Astrocyte of the spinal cord (primary cell): ENCODE measurements at regions not wholly inside any gene's neighbourhood (a gene's known extent, or its start where the extent isn't known, plus 50 kb on each side); places are given as distances from the start of the nearest gene placed in this dataset.
"Not testable (repeated sequence)": the region's sequence is repeated elsewhere in the genome, so short reads cannot be mapped to it uniquely, and the experiment has no call there.

Experiments used
- DNase-seq: peaks from one replicate; pipeline ENCODE4 v3.0.0; 2011; ENCODE audit warnings: low read depth, low spot score
- H3K4me3 ChIP-seq: 2 replicates; pipeline ENCODE4 v1.5.1; 2011; ENCODE audit warnings: low read depth, mild to moderate bottlenecking, low read length, moderate library complexity
- in situ Hi-C: cut with HindIII; loops from 2 replicates; pipeline ENCODE4 v1.10.0; 2017; ENCODE audit warnings: low sequenced_read_pairs
- TF ChIP-seq, protein P1 (sequence below): IDR thresholded peaks from 2 replicates; pipeline ENCODE4 v1.5.1; 2012; ENCODE audit warnings: low read depth, mild to moderate bottlenecking, low read length, inconsistent platforms

DNA sequence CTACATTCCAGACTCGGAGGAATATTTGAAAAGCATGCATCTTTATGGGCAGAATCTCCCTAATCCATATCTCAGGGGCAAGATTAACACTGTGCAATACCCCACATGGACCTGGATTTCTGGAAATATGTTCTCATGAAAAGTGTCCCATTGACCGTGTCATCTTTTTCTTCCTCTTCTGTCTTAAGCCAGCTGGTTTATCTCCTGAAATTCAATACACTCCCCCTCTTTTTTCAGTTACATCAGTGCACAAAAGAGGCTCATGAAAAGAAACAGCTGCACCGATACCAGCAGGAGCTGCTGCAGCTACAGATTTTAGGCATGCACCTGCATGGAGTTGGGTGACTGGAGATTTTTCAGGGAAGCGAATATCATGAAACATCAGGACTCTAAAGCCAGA, 117.2 kb downstream of the SLC4A3 start:
- TF ChIP-seq, protein P1, sequence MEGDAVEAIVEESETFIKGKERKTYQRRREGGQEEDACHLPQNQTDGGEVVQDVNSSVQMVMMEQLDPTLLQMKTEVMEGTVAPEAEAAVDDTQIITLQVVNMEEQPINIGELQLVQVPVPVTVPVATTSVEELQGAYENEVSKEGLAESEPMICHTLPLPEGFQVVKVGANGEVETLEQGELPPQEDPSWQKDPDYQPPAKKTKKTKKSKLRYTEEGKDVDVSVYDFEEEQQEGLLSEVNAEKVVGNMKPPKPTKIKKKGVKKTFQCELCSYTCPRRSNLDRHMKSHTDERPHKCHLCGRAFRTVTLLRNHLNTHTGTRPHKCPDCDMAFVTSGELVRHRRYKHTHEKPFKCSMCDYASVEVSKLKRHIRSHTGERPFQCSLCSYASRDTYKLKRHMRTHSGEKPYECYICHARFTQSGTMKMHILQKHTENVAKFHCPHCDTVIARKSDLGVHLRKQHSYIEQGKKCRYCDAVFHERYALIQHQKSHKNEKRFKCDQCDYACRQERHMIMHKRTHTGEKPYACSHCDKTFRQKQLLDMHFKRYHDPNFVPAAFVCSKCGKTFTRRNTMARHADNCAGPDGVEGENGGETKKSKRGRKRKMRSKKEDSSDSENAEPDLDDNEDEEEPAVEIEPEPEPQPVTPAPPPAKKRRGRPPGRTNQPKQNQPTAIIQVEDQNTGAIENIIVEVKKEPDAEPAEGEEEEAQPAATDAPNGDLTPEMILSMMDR: no peak
- in situ Hi-C loops: no loop called here
- DNase-seq: no peak
- H3K4me3 ChIP-seq: no peak overlapping the region

DNA sequence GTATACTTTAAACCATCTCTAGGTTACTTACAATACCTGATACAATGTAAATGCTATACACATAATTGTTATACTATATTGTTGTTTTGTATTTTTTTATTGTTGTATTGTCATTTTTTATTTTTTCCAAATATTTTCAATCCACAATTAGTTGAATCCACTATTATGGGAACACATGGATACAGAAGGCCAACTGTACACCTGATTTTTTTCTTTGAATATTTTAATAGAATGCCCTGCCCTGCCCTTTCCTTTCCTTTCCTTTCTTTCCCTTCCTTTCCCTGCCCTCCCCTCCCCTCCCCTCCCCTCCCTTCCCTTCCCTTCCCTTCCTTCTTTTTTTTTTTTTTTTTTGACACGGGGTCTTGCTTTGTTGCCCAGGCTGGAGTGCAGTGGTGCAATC, 120.2 kb downstream of the SLC4A3 start:
- in situ Hi-C loops: no loop called here
- TF ChIP-seq, protein P1: no peak
- H3K4me3 ChIP-seq: no peak overlapping the region
- no peak for DNase-seq

DNA sequence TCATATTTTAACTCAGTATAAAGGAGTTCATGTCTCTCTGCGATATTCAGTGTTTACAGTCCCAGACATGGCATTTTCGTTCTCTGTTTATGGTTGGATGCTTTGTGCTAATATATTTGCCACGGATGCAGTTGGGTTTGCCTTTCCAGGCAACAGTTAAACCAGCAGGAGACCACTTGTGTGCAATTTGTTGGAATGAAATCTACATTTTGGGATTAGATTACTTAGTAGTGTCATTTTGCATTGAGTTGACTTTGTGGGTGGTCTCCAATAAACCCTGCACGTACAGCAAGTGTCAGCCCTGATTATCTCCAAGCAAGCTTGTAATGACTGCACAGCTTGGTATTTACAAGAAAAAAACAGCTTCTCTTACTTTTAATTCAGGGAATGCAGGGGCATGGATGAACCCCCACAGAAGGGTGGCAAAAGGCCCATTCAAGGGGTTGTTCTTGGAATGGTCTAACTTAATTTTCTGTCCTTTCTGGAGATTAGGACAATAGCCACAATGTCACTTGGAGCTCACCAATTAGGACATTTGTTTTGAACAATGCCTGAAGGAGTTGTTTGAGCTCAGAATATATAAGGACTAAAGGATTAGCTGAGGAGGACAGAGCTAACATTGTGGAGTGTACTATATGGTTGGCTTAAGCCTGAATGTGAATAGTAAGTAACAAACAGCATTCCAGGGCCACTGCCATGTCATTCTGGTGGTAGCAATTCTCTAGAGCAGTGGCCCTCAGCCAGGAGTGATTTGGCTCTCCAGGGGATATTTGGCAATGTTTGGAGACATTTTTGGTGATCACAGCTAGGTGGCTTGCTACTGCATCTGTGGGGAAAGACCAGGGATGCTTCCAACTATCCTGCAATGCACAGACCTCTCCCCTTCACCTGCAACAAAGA, 121.5 kb downstream of the SLC4A3 start:
- no peak overlapping the region for H3K4me3 ChIP-seq
- TF ChIP-seq, protein P1: no peak
- in situ Hi-C loops: no loop called here
- no peak for DNase-seq

DNA sequence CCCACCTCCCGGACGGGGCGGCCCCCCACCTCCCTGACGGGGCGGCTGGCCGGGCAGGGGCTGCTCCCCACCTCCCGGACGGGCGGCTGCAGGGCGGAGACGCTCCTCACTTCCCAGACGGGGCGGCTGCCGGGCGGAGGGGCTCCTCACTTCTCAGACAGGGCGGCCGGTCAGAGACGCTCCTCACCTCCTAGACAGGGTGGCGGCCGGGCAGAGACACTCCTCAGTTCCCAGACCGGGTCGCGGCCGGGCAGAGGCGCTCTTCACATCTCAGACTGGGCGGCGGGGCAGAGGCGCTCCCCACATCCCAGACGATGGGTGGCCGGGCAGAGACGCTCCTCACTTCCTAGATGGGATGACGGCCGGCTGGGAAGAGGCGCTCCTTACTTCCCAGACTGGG, 123.7 kb downstream of the SLC4A3 start:
- DNase-seq, H3K4me3 ChIP-seq, in situ Hi-C loops: not testable (repeated sequence)

DNA sequence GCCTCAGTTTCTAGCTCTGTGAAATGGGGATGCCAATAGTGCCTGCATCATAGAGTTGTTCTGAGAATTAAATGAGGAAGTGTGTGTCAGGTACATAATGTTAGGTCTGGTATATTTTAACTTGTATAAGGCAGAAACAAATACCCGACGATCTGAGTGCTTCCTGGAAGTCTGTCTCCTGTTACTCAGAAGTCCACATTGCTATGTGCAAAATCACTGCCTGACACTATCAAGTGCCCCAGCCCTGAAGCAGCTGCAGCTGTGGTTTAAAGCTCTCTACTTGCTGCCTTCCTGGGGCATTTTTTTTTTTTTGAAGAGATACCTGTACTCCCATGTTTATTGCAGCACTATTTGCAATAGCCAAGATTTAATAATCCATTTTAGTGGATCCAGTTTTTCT, 125.3 kb downstream of the SLC4A3 start:
- no peak for DNase-seq
- H3K4me3 ChIP-seq: no peak overlapping the region
- in situ Hi-C loops: no loop called here
- TF ChIP-seq, protein P1: no peak

DNA sequence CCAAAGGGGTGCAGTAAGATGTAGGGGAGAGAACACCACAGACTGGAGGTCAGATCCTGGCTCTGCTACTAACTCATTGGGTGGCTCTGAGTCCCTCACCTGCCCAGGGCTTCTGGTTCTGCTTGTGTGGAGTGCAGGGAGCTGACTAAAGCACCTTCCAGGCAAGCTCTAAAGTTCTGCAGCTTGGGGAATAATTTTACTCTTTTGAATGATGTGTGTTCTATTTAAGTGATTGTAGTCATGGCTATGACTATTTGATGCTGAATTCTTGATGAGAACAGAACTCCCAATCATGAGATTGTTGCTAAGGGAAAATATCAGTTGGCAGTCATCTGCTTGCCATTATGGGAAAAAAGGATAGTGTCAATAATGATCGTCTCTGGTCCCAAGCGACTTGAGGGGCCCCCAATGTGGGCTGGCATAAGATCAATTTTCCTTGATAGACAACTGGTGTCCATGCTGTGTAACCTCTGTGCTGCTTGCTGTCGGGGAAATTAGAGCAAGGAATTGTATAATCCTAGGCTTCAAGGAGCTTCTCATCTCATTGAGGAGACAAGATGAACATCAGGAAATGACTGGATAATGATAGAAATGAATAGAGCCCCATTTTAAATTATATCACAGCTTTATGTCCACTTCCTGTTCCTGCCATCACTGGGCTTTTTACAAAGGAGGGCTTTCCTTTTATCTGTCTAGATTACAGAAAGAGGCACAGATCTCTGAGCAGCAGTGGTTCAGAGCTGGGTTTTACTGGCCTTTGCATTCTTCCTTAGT, 131.7 kb downstream of the SLC4A3 start:
- H3K4me3 ChIP-seq: no peak overlapping the region
- in situ Hi-C loops: no loop called here
- no peak for DNase-seq
- TF ChIP-seq, protein P1: no peak

DNA sequence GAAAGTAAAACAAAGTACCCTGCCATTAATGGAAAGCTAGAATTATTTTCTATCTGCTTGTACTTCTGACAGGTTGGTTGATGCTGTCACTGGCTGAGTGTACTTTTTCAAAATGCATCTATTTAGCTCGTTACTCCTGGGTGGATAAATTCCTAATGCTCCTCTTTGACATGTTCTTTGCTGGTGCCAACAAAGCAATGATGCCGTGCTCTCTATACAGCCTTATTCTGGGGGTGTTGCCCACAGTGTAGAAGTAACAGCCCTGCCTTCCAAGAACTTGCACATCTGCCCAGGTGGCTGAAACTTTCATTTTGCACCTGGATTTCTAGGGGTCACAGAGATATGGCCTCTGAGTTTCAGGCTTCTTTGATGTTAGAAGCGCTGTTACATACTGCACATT, 132.4 kb downstream of the SLC4A3 start:
- H3K4me3 ChIP-seq: no peak overlapping the region
- DNase-seq: no peak
- TF ChIP-seq, protein P1: no peak
- in situ Hi-C loops: no loop called here
